GM21423 (cell line): ENCODE measurements at regions not wholly inside any gene's neighbourhood (a gene's known extent, or its start where the extent isn't known, plus 50 kb on each side); places are given as distances from the start of the nearest gene placed in this dataset.

Experiments used
- ATAC-seq: cut with Tn5 transposase; IDR thresholded peaks from one replicate; pipeline ENCODE4 v1.9.1; 2021; ENCODE audit warnings: mild to moderate bottlenecking, moderate library complexity; ENCODE audit not compliant: unreplicated experiment

DNA sequence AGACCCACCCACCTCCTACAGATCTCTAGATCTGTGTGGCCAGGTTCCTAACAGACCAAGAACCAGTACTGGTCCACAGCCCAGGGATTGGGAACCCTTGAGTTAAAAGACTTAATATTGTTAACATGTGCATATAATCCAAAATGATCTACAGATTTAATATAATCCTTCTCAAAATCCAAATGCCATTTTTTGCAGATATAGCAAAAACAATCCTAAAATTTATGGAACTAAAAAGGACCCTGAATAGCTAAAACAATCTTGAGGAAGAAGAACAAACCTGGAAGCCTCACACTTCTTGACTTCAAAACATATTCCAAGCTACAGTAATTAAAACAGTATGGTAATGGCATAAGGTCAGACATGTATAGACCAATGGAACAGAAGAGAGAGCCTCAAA lies 206.9 kb upstream of the SIX2 start:
- ATAC-seq: no peak

DNA sequence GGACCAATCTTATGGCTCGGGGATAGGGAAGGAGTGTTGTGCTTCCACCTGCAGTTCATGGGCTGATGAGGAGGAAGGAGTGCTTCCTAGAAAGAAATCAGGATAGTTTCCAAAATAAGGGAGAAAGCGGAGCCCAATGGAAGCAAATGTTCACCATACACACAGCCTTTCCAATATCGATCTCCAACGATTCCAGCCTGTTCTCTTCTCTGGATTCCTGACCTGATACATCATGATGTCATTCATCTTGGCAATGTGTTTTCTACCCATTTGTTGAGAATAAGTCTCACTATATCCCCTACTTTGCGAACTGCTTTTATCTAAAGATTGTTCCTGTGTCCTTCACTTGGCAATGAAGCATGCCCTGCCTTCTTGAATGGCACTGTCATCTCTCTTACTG lies 205.3 kb upstream of the SIX2 start:
- ATAC-seq: no peak

DNA sequence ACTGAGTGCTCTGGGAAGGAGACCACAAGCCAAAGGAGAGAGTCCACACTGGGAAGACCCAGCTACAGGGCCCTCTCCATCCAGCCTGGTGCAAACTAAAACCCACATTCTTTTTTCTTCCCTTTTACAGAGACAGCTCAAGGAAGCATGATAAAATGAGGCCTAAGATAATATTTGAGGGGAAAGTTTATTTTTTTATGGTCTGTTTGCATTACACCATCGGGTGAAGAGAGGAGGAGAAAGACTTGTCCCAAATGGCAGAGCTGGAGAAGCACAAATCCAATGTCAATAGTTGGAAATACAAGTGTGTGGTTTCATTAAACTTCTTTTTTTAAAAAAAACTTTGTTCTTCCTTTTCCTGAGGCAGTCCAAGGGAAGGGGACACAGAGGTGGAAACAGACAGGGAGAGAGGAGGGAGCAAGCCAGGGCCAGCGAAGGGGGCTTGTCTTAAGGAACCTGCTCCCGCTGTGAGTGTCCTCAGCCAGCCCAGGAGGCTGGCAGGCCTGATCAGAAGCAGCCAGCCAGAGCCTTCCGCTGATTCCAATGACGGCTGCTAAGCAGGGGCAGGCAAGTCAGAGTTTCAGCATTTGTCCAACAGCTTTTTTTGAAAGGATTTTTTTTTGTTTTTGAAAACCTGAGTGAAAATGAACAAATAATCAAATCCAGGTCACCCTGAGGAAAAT lies 203.8 kb upstream of the SIX2 start:
- no peak for ATAC-seq

DNA sequence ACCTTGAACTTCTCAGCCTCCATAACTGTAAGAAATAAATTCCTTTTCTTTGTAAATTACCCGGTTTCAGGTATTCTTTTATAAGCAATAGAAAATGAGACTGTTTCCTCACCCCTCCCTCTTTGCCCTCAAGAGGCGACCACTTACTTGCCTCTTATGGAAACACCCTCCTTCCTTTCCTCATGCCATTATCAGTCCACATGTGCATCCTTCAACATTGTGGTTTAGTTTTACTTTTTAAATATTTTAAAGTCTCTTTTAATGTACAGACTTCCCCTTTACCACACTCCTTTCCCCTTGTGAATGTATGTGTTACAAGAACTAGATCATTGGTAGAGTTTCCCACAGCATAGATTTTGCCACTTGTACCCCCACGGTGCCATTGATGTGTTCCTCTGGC lies 202.4 kb upstream of the SIX2 start:
- ATAC-seq: no peak

GRCh38 chr2:45210462-45211195 lies 201.4 kb upstream of the SIX2 start:
- ATAC-seq: no peak

- no peak for ATAC-seq
Measured at GRCh38 chr2:45209875-45210274, 200.6 kb upstream of the SIX2 start.

GRCh38 chr2:45209302-45209701 lies 200.1 kb upstream of the SIX2 start:
- no peak for ATAC-seq

DNA sequence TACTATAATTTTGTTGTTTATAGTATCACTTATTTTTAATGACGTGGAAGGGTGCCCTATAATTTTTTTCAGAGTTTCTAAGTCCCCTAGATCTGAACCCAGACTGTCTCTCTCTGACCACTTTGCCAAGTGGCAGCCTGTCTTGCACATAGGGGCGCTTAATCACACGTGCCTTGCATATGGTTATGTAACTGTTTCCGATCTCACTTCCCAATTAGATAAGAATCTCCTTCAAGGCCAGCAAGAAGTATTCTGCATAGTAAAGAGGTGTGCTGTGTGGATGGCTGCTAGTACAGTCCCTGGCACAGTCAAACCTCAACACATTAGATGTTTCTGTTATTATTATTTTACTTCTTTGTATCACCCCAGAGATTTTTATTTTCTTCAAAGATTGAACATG lies 197.8 kb upstream of the SIX2 start:
- ATAC-seq: no peak

- ATAC-seq: no peak
Measured at GRCh38 chr2:45205985-45206384, 196.7 kb upstream of the SIX2 start.

- no peak for ATAC-seq
Measured at GRCh38 chr2:45205480-45205879, 196.2 kb upstream of the SIX2 start.

GRCh38 chr2:45203400-45203799 lies 194.1 kb upstream of the SIX2 start:
- ATAC-seq: no peak

DNA sequence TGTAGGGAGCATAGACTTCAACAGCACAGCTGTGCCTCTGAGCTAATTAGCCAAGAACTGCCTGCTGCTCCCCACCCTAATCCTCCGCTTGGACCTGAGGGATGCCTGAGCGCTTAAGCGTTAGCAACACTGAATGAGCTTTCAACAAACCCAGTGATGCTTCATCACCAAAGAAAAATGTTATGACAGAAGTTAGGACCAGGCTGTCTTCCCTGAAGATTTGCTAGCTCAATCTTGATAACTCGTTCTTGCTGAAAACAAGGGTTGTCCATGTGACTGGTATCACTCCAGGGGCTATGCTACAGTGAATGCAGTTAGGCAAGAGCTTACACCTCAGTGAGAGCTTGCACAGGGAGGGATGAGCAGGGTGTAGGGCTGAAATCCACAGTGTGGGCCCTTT lies 190.7 kb upstream of the SIX2 start:
- no peak for ATAC-seq

GRCh38 chr2:45195916-45196315 lies 186.7 kb upstream of the SIX2 start:
- no peak for ATAC-seq

- ATAC-seq: no peak
Measured at GRCh38 chr2:45194596-45194995, 185.3 kb upstream of the SIX2 start.

GRCh38 chr2:45193581-45193980 lies 184.3 kb upstream of the SIX2 start:
- no peak for ATAC-seq

DNA sequence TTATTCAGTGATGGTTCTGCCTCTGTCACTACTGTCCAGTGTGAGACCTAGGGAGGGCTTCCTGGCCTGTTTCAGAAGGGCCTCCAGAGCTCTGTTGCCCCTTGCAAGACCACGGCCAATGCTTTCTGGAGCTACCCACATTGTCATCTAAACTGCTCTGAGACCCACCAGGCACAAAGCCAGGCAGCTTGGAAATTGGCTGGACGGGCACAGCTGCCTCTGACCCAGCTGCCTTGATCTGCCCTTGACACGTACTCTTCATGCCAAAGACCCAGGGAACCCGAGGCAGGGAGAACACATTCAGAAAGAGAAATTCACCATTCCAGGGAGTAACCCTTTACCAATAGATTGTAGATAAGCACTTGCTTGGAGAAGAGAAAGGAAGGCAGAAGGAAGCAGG lies 183.7 kb upstream of the SIX2 start:
- ATAC-seq: no peak

- no peak for ATAC-seq
Measured at GRCh38 chr2:45192481-45192880, 183.2 kb upstream of the SIX2 start.

GRCh38 chr2:45191976-45192375 lies 182.7 kb upstream of the SIX2 start:
- ATAC-seq: no peak

- no peak for ATAC-seq
Measured at GRCh38 chr2:45191146-45191863, 182.1 kb upstream of the SIX2 start.

DNA sequence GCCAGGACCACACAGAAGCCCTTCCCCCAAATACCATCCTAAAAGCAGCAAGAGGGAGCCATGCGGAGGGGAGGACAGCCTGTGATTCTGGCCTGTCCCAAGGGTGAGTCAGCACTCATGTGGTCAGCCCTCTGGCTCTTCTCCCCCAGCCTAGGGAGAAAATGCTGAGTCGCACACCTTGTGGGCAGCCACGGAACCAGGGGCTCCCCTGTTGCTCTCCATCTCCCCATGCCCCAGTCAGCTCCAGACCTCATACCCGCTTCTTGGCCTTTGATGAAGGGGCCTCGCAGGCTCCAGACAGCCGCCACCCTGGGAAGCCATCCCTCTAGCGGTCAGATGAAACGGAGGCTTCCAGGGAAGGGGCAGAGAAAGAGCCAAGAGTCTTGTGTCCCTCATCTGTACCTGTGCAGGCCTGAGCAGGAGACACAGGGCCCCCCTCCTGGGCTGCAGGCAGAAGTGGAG lies 181.3 kb upstream of the SIX2 start:
- no peak for ATAC-seq

DNA sequence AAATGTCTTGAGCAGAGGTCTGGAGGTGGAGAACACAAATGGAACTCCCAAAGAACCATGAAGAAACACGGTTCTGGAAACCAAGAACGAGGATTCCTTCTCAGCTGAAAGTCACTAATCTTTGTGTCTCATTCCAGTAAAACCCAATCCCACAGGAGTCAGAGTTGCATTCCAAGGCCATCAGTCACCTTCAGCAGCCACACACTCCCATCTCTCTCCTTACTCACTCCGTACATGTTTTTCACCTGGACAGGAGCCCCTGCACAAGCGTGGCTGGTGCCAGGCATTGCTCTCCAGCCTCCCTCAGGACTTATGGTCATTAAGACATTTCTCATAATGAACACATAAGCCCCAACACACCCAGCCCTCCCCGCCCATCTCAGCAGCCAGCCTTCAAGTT lies 175.4 kb upstream of the SIX2 start:
- no peak for ATAC-seq
